ENCODE measurements at regions not wholly inside any gene's neighbourhood (a gene's known extent, or its start where the extent isn't known, plus 50 kb on each side); places are given as distances from the start of the nearest gene placed in this dataset.

DNA sequence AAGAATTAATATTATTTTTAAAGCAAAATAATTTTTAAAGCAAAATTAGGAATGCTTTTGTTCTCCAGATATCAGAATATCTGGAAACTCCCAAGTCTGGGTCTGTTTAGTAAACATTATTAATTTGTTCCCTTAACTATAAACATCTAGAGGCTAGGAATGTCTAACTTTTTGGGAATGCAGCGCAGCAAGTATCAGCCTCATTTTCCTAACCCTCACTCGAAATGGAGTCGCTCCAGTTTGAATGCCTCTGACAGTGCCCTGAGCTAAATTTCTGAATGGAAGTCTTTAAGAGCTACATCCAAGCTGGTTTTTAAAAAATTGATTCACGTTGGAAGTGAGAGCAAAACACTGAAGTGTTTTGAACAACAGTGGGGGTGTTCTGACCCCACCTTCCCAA is 74.4 kb upstream of the WNT7A start:
- H3K9me3 Mint-ChIP-seq = peaks cover 10% of the 10 kb centered on the region

DNA sequence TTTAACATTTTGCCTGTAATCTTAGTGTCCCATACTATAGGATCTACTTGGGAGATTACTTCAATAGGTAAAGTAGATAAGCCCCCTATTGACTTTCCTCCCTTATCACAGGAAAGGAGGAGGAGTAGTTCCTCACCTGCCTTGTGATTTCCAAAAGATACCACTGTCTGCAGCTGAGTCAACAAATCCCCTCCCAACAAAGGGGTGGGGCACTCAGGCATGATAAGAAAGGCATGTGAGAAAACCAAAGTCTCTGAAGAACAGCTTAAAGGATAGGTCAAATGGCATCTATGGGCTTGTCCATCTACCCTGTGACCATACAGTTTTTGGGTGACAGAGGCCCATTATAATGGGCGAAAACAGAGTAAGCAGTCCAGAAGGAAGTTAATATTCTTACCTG is 71.3 kb upstream of the WNT7A start:
- no peak for DNase-seq
- H3K27ac Mint-ChIP-seq = no peak overlapping the region
- H3K36me3 Mint-ChIP-seq (ENCODE audit: low read depth) = no peaks in the 10 kb centered on the region
- no peaks in the 10 kb centered on the region; the same call in 1 of the 2 replicates for H3K27me3 Mint-ChIP-seq (ENCODE audit: insufficient read depth)
- H3K4me1 Mint-ChIP-seq (ENCODE audit: low read depth) = no peaks in the 10 kb centered on the region
- no peak overlapping the region for H3K4me3 Mint-ChIP-seq
- TF ChIP-seq, protein P1, sequence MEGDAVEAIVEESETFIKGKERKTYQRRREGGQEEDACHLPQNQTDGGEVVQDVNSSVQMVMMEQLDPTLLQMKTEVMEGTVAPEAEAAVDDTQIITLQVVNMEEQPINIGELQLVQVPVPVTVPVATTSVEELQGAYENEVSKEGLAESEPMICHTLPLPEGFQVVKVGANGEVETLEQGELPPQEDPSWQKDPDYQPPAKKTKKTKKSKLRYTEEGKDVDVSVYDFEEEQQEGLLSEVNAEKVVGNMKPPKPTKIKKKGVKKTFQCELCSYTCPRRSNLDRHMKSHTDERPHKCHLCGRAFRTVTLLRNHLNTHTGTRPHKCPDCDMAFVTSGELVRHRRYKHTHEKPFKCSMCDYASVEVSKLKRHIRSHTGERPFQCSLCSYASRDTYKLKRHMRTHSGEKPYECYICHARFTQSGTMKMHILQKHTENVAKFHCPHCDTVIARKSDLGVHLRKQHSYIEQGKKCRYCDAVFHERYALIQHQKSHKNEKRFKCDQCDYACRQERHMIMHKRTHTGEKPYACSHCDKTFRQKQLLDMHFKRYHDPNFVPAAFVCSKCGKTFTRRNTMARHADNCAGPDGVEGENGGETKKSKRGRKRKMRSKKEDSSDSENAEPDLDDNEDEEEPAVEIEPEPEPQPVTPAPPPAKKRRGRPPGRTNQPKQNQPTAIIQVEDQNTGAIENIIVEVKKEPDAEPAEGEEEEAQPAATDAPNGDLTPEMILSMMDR (IDR thresholded peaks at IDR 0.05) = no peak
- peaks cover 8% of the 10 kb centered on the region for H3K9me3 Mint-ChIP-seq

More for the DNA sequence above, 74.4 kb upstream of the WNT7A start:
- H3K27ac Mint-ChIP-seq = no peak overlapping the region
- TF ChIP-seq, protein P1 (IDR thresholded peaks at IDR 0.05) = no peak
- H3K4me1 Mint-ChIP-seq (ENCODE audit: low read depth) = no peaks in the 10 kb centered on the region
- no peak for DNase-seq
- H3K4me3 Mint-ChIP-seq = no peak overlapping the region
- no peaks in the 10 kb centered on the region for H3K36me3 Mint-ChIP-seq (ENCODE audit: low read depth)
- no peaks in the 10 kb centered on the region; the same call in 1 of the 2 replicates for H3K27me3 Mint-ChIP-seq (ENCODE audit: insufficient read depth)

DNA sequence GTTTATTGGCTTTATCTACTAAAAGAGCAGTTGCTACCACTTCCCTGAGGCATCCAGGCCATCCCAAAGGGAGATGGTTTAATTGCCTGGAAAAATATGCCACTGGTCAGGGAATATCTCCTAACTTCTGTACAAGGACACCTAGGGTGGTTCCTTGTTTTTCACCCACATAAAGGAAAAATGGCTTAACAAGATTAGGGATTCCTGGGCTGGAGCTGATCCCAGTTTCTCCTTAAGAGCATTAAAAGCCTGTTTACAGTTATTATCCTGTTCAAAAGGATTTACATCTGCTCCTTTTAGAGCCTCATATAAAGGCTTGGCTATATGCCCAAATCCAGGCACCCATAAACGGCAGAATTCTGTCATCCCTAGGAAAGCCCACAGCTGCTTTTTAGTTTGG is 70.2 kb upstream of the WNT7A start:
- no peak for DNase-seq
- Mint-ChIP-seq H3K36me3 (ENCODE audit: low read depth) (no peaks in the 10 kb centered on the region), H3K27me3 (ENCODE audit: insufficient read depth) (no peaks in the 10 kb centered on the region; the same call in 1 of the 2 replicates), H3K27ac (no peak overlapping the region), H3K9me3 (peaks cover 4% of the 10 kb centered on the region; the same call in 1 of the 2 replicates), H3K4me1 (ENCODE audit: low read depth) (no peaks in the 10 kb centered on the region), H3K4me3 (no peak overlapping the region)
- TF ChIP-seq, protein P1 (IDR thresholded peaks at IDR 0.05) = no peak

DNA sequence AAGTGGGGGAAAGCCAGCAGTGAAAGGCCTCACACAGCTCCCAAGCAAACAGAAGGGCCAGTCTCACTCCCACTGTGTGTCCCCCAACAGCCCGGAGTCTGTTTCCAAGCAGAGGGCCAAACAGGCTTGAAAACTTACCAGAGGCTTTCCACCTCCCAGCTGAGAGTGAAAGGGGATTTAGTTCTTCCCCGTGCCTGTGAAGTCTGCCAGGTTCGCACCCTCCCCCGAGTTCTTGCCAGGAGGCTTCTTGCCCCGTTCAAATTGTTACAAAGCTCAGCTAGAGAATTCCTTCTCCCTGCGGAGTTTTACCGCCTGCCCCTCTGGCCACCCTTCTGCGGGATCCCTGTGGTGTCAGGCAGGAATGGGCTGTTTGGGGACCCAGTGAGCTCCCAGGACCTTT is 68.0 kb upstream of the WNT7A start:
- H3K27me3 Mint-ChIP-seq (ENCODE audit: insufficient read depth) = no peaks in the 10 kb centered on the region; the same call in 1 of the 2 replicates
- no peaks in the 10 kb centered on the region for H3K4me1 Mint-ChIP-seq (ENCODE audit: low read depth)
- no peaks in the 10 kb centered on the region for H3K36me3 Mint-ChIP-seq (ENCODE audit: low read depth)
- H3K4me3 Mint-ChIP-seq = no peak overlapping the region
- no peak overlapping the region for H3K27ac Mint-ChIP-seq
- TF ChIP-seq, protein P1 (IDR thresholded peaks at IDR 0.05) = no peak
- peaks cover 16% of the 10 kb centered on the region; the same call in 1 of the 2 replicates for H3K9me3 Mint-ChIP-seq
- DNase-seq = no peak

DNA sequence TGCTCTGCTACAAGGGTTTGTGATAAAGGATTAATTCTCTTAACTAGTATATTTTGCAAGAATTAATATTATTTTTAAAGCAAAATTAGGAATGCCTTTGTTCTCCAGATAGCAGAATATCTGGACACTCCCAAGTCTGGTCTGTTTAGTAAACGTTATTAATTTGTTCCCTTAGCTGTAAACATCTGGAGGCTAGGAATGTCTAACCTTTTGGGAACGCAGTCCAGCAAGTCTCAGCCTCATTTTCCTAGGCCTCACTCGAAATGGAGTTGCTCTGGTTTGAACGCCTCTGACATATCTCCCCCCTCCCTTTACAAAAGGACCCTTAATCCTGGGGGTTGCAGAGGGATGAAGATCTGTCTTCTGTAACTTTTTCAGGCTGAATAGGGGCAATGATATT is 59.3 kb upstream of the WNT7A start:
- no peak for DNase-seq
- TF ChIP-seq, protein P1 (IDR thresholded peaks at IDR 0.05) = no peak
- H3K4me1 Mint-ChIP-seq (ENCODE audit: low read depth) = no peaks in the 10 kb centered on the region
- H3K4me3 Mint-ChIP-seq = no peak overlapping the region
- 0 out of 2 replicates have a peak, but pooled peaks cover 5% of the 10 kb centered on the region for H3K36me3 Mint-ChIP-seq (ENCODE audit: low read depth)
- no peak overlapping the region for H3K27ac Mint-ChIP-seq
- H3K27me3 Mint-ChIP-seq (ENCODE audit: insufficient read depth) = peaks cover 12% of the 10 kb centered on the region
- peaks cover 26% of the 10 kb centered on the region; the same call in 1 of the 2 replicates for H3K9me3 Mint-ChIP-seq

DNA sequence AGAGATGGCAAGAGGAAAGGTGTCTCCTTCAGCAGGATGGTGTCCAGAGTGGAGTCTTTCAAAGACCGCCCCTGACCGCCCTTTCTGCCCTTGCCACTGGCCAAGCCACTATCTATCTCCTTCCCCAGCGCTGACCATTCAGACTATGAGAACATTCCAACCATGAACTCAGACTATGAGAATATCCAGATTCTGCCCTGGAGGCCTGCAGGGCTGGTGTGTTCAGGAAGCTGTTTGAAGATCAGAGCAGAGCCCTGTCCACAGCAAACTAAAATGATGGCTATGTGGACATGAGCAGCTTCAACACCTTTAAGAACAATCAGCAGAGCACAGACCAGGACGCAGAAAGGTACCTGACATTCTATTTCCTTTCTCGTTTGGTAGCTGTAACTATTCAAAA is 57.3 kb upstream of the WNT7A start:
- Mint-ChIP-seq H3K27ac (no peak overlapping the region), H3K9me3 (peaks cover 23% of the 10 kb centered on the region; the same call in 1 of the 2 replicates), H3K36me3 (ENCODE audit: low read depth) (0 out of 2 replicates have a peak, but pooled peaks cover 6% of the 10 kb centered on the region), H3K4me1 (ENCODE audit: low read depth) (no peaks in the 10 kb centered on the region), H3K4me3 (no peak overlapping the region), H3K27me3 (ENCODE audit: insufficient read depth) (peaks cover 13% of the 10 kb centered on the region)
- no peak for DNase-seq
- TF ChIP-seq, protein P1 (IDR thresholded peaks at IDR 0.05) = no peak
